Type B pancreatic cell (in vitro differentiated cells): ENCODE measurements at regions not wholly inside any gene's neighbourhood (a gene's known extent, or its start where the extent isn't known, plus 50 kb on each side); places are given as distances from the start of the nearest gene placed in this dataset.

Experiments
- DNase-seq: peaks from one replicate; pipeline ENCODE4 v3.0.0; 2021; ENCODE audit warnings: mixed read lengths; ENCODE audit not compliant: unreplicated experiment; ENCODE audit errors: extremely low spot score
- H3K27ac Mint-ChIP-seq: 2 replicates; pipeline ENCODE4 v1.8.0; 2021; ENCODE audit warnings: mild to moderate bottlenecking, mixed read lengths
- H3K27me3 Mint-ChIP-seq: 2 replicates; pipeline ENCODE4 v1.8.0; 2021; ENCODE audit warnings: mixed read lengths
- H3K36me3 Mint-ChIP-seq: 2 replicates; pipeline ENCODE4 v1.8.0; 2021; ENCODE audit warnings: mixed read lengths
- H3K4me1 Mint-ChIP-seq: one replicate; pipeline ENCODE4 v1.8.0; 2021; ENCODE audit warnings: mixed read lengths; ENCODE audit not compliant: unreplicated experiment
- H3K4me3 Mint-ChIP-seq: 2 replicates; pipeline ENCODE4 v1.8.0; 2021; ENCODE audit warnings: mild to moderate bottlenecking, mixed read lengths
- H3K9me3 Mint-ChIP-seq: 2 replicates; pipeline ENCODE4 v1.8.0; 2021; ENCODE audit warnings: mixed read lengths
- TF ChIP-seq, protein P1 (sequence below): fragments of 200-600 bp; sonication (generic); conservative IDR thresholded peaks from 2 replicates; pipeline ENCODE4 v1.5.0; 2021; ENCODE audit warnings: antibody characterized with exemption, mild to moderate bottlenecking

DNA sequence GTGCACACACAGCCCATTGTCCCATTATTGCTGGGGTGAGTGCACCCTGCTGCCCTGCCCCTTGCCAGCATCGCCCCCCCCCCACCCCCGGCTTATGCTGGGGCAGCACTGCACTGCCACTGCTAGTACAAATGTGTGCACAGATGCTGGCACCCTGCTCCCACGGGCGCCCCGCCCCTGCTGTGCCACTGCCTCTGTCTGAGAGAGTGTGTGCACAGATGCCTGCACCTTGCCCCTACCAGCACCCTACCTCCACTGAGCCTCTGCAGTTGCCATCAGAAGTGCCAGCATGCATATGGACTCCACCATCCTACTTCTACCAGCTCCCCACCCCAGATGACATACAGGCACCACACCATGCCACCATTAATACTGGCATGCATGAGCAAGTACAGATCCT, 454.6 kb upstream of the KHDRBS2 start:
- H3K36me3 Mint-ChIP-seq = no peaks in the 10 kb centered on the region
- TF ChIP-seq, protein P1, sequence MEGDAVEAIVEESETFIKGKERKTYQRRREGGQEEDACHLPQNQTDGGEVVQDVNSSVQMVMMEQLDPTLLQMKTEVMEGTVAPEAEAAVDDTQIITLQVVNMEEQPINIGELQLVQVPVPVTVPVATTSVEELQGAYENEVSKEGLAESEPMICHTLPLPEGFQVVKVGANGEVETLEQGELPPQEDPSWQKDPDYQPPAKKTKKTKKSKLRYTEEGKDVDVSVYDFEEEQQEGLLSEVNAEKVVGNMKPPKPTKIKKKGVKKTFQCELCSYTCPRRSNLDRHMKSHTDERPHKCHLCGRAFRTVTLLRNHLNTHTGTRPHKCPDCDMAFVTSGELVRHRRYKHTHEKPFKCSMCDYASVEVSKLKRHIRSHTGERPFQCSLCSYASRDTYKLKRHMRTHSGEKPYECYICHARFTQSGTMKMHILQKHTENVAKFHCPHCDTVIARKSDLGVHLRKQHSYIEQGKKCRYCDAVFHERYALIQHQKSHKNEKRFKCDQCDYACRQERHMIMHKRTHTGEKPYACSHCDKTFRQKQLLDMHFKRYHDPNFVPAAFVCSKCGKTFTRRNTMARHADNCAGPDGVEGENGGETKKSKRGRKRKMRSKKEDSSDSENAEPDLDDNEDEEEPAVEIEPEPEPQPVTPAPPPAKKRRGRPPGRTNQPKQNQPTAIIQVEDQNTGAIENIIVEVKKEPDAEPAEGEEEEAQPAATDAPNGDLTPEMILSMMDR = no peak
- H3K4me3 Mint-ChIP-seq = no peak overlapping the region
- H3K27me3 Mint-ChIP-seq = no peaks in the 10 kb centered on the region
- no peaks in the 10 kb centered on the region for H3K9me3 Mint-ChIP-seq
- H3K4me1 Mint-ChIP-seq = no peaks in the 10 kb centered on the region
- no peak for DNase-seq
- no peak overlapping the region for H3K27ac Mint-ChIP-seq

DNA sequence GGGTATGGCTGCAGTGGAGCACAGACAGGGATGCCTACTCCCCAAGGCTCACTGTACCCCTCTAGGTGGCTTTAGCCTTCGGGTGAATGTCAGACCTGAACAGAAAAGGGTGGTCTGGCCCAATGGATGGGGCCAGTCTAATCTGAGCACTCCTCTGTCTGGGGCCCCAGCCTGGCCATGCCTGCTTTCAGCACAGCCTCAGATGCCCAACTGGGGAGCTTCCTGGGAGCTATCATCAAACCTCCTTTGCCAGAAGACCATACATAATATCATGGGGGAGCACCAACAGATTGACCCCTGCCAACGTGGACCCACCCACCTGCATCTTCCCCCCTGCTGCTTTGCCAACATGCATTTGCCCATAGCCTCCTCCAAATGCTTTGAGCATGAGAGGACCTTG, 454.1 kb upstream of the KHDRBS2 start:
- Mint-ChIP-seq H3K27ac (no peak overlapping the region), H3K27me3 (no peaks in the 10 kb centered on the region), H3K36me3 (no peaks in the 10 kb centered on the region), H3K4me3 (no peak overlapping the region), H3K9me3 (no peaks in the 10 kb centered on the region), H3K4me1 (no peaks in the 10 kb centered on the region)
- TF ChIP-seq, protein P1 = no peak
- DNase-seq = no peak

DNA sequence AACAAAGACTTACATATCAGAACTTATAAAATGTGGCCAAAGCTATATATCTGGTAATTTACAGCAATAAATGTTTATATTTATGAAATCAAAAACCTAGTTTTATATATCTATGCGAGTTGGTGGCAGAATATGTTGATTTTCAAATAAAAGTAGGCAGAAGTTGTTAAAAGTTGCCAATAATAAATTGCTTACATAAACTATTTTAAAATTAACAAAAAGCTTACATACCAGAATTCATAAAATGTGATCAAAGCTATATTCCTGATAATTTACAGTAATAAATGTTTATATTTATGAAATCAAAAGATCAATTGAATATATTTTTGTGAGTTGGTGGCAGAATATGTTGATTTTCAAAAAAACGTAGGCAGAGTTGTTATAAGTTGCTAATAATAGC, 451.8 kb upstream of the KHDRBS2 start:
- Mint-ChIP-seq H3K27ac (no peak overlapping the region), H3K36me3 (no peaks in the 10 kb centered on the region), H3K4me3 (no peak overlapping the region), H3K4me1 (no peaks in the 10 kb centered on the region), H3K27me3 (no peaks in the 10 kb centered on the region), H3K9me3 (no peaks in the 10 kb centered on the region)
- no peak for DNase-seq
- TF ChIP-seq, protein P1 = no peak

DNA sequence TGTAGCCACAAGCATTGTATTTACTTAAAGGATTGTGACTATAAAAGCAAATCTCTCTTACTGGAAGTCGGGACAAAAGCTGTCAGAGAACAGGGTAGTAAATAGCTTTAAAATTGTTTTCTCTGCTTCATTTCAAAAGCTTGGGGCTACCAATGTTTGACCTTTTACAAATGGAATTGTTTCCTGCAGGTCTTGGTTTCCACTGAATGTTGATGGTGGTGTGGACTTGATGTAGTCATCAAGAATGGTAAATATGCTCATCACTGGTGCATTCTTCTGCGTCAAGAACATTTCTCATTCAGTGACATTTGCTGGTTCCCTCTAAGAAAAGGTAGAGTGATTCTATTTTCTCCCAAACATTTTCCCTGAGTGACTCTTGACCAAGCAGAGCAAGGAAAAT, 435.4 kb upstream of the KHDRBS2 start:
- Mint-ChIP-seq H3K9me3 (no peaks in the 10 kb centered on the region), H3K36me3 (no peaks in the 10 kb centered on the region), H3K27me3 (no peaks in the 10 kb centered on the region), H3K27ac (no peak overlapping the region), H3K4me3 (no peak overlapping the region), H3K4me1 (no peaks in the 10 kb centered on the region)
- TF ChIP-seq, protein P1 = no peak
- no peak for DNase-seq

DNA sequence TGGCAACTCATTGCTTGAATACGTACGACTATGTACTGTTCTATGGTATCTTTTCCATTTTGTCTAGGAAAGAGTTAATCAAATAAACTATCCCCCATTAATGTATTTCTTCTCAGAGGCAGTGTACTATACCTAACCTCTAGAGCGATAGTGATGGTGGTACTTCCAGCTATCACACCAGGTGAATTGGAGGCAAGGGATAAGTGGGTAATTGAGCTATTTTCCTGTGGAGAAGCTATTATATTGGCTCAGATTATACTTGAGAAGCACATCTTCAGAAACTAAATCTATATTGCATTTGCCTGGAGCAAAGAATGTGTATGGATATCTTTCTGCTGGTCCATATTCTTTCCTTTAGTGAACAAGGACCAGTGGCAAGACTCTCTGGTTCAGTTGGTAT, 430.7 kb upstream of the KHDRBS2 start:
- Mint-ChIP-seq H3K4me1 (no peaks in the 10 kb centered on the region), H3K36me3 (no peaks in the 10 kb centered on the region), H3K27ac (no peak overlapping the region), H3K9me3 (no peaks in the 10 kb centered on the region), H3K27me3 (no peaks in the 10 kb centered on the region), H3K4me3 (no peak overlapping the region)
- TF ChIP-seq, protein P1 = no peak
- DNase-seq = no peak

DNA sequence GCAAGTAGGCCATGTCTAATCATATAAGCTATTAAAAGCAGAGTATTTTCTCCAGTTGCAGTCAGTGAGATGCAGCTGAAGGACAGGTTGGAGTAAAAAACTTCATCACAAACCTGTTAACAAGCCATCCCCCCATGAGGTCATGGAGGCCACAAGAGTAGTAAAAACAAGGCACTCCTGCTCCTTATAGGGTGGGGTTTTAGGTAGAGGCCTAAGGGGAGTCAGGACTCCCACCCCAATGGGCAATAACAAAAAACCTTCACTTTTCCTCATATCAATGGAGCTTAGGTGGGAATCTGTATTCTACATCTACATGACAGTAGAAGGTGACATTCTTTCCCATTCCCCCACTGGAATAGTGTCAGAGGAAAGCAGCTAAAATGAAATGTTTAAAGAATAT, 428.1 kb upstream of the KHDRBS2 start:
- Mint-ChIP-seq H3K4me3 (no peak overlapping the region), H3K9me3 (no peaks in the 10 kb centered on the region), H3K27ac (no peak overlapping the region), H3K36me3 (no peaks in the 10 kb centered on the region), H3K4me1 (no peaks in the 10 kb centered on the region), H3K27me3 (no peaks in the 10 kb centered on the region)
- TF ChIP-seq, protein P1 = no peak
- no peak for DNase-seq
